ENCODE measurements at regions not wholly inside any gene's neighbourhood (a gene's known extent, or its start where the extent isn't known, plus 50 kb on each side); places are given as distances from the start of the nearest gene placed in this dataset.

GRCh38 chr13:97134364-97135095 is 87.6 kb upstream of the MBNL2 start:
- DNase-seq (ENCODE audit: low read depth in 2 of 2) = no peak

- DNase-seq (ENCODE audit: low read depth in 2 of 2) = no peak
These were observed 86.2 kb upstream of the MBNL2 start for GRCh38 chr13:97135883-97136282.

GRCh38 chr13:97136418-97136817 is 85.7 kb upstream of the MBNL2 start:
- no peak for DNase-seq (ENCODE audit: low read depth in 2 of 2)

DNA sequence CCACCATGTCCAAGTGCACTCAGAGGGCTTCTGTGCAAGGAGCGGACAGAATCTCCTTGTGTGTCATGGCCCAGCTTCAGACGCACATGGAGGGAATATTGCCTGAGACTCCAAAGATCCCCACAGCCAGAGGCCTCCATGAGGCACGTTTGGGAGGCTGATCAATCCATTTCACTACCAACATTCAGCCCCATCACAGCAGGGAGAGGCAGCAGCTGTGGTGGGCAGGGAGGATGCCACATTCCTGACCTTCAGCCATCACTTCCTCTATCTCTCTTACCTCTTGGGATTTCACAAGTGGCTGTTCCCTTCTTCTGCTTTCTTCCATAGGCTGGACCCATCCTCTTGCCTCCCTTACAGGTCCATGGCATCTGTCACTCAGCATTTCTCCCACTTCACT is 82.4 kb upstream of the MBNL2 start:
- no peak for DNase-seq (ENCODE audit: low read depth in 2 of 2)

DNA sequence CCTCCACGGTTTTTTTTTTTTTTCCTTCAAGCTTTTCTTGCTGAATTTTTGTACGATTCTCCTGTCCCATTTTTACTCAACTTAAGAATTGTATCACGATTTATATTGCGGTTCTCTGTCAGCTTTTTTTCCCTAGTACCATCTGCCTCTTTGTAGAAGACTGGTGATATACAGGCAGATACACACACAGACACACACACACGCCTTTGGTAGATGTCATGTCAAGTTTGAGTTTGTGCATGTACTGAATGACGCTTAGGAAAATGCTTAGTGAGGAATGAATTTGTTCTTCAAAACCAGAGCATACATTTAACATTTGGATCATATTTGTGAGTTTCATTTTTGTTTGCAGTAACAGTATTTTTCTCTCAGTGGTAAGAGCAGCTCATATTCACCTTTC is 82.0 kb upstream of the MBNL2 start:
- no peak for DNase-seq (ENCODE audit: low read depth in 2 of 2)

GRCh38 chr13:97140611-97141010 is 81.5 kb upstream of the MBNL2 start:
- no peak for DNase-seq (ENCODE audit: low read depth in 2 of 2)

DNA sequence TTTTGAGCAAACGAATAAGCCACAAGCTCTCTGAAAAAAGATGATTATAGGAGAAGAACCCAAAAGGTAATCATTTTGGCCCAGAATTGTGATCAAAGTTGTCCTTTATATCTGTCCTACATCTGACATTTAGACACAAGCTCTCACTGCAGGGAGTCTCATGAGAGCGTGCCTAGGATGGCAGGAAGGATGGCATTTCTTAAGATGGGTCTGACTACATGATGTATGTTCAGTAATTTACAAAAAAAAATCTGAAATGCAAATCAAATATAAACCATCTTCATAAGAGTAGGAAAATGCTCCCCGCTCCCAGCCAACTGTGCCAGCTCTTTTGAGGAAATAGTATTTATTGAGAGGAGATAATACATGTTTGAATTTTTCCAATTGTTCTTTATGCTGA is 81.0 kb upstream of the MBNL2 start:
- DNase-seq (ENCODE audit: low read depth in 2 of 2) = no peak

DNA sequence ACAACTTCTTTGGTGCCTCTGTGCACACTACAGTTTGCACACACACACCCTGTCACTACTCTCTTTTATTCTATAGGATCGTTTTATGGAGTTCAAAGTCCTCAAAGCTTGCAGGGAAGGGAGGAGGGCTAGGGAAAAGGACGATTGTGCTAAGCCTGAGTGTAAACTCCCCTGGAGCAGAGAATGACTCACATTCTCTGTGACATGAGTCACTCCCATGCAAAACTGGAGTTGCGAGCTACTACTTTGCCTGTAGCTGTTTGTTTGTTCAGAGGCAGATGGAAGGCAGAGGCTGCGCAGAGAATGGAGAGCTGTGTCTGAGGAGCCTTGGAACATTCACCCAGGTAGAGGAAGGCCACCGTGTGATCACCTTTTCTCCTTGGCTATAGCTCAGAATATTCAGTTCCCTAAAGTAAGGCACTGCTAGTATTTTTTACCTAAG is 80.5 kb upstream of the MBNL2 start:
- no peak for DNase-seq (ENCODE audit: low read depth in 2 of 2)

DNA sequence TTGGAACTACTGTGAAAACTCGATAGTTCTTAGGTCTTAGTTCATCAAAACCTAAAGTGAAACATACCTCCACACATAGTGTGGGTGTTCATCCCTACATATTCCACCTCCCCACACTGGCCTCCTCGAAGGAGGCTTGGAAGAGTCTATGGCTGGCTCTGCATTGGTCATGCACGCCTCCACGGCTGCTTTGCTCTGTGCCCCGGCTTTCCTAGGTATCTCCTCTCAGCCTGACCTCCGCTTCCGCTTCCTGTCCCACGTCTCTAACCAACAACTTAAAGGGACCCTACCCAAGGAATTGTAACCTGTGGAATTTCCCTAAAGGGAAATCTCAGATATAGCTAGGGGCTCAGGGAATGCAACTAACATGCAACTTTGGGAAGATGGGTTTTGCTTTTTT is 79.7 kb upstream of the MBNL2 start:
- no peak for DNase-seq (ENCODE audit: low read depth in 2 of 2)

DNA sequence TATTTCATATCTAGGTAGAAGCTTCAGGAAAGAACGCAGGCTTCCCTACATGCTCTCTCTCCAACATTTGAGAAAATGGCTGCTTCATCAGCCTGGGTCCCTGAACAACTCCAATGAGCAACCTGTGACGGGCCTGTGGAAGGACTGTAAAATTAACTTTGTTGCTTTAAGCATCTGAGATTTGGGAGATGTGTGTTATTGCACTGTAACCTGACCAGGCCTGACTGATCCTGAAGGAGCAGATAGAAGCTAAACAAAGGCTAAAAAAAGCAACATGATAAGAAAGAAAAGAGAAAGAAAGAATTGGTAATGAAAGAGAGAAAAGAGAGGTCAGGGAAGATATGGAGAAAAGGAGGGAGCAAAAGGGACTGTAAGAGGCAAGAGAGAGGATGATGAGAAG is 77.1 kb upstream of the MBNL2 start:
- DNase-seq (ENCODE audit: low read depth in 2 of 2) = no peak

DNA sequence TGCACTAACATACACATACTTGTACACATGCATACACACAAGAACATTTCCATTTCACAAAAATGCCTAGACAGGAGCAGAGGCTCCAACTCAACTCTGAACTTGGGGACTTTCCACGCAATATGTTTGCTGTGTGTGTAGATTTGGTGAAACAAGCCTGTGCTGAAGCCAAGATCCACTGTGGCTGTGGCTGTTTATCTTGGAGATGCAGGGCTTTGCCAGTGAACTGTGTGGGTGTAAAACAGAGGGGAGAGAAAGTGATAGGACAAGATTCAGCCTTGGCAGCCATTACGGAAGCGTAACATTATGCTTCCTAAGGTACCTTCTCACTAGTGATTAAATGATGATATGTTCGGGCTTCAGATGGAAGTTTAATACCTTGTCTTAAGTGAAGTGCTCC is 73.2 kb upstream of the MBNL2 start:
- no peak for DNase-seq (ENCODE audit: low read depth in 2 of 2)

- no peak for DNase-seq (ENCODE audit: low read depth in 2 of 2)
These were observed 61.7 kb upstream of the MBNL2 start for GRCh38 chr13:97160421-97160820.

GRCh38 chr13:97161582-97162231 is 60.4 kb upstream of the MBNL2 start:
- no peak for DNase-seq (ENCODE audit: low read depth in 2 of 2)

DNA sequence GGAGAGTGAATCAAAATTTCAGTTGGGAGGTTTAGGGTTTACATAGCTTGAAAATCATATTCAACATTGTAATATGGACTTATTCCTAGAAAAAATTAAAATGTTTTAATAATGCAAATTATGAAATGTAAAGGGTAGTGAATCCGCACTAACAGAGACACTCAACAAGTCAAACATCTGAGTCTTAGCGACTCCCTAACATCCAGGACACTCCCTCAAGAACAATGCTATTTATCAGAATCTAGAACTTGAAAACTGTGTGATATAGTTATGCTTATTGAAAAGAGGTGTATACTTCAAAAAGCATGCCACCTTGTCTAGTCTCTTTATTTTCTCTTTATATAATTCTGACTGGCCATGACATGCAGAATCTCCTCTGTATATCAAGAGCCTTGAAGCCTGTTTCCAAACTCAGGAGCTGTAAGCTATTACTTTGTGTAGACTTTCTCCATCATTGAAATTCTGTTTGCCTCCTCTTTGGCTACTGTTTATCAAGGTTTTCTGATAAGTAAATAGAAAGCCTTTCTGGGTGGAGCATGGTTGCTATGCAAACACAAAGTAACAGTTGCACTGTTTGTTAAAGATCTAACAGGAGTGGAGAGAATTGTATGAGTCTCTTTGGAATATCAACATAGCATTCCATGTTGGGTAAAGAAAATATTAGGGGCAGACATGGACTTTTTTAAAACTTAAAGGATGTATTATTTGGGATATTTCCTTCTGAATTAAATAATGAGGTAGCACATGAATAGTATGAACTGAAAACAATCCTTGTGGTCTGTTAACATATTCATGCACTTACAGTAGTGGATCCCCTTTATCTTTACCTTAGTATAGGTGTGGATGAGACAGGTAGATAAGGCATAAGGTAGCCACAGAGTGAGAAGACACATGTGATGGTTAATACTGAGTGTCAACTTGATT is 56.4 kb upstream of the MBNL2 start:
- DNase-seq (ENCODE audit: low read depth in 2 of 2) = no peak

DNA sequence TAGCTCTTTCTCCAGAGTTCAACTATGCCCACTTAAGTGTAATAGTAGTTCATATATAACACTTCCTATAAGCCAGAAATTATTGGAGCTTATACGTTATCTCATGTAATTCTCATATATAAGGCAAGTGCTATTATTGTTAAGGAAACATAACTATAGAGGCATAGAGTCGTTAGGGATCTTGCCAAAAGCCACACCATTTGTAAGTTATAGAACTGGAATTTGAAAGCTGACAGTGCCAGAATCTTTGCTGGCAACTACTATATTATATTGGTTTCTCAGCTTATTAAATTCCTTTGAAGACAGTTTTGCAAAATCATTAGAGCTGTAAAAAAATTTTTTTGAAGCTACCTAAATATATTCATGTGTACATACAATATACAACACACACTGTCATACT is 51.0 kb upstream of the MBNL2 start:
- DNase-seq (ENCODE audit: low read depth in 2 of 2) = no peak

Measured in stimulated activated CD8-positive, alpha-beta memory T cell treated with anti-CD3 and anti-CD28 coated beads, Interleukin-2, amount 100 ng/mL, for 1 hour (primary cell).